Keratinocyte (primary cell): ENCODE measurements at regions not wholly inside any gene's neighbourhood (a gene's known extent, or its start where the extent isn't known, plus 50 kb on each side); places are given as distances from the start of the nearest gene placed in this dataset.

Experiments used
- DNase-seq: peaks from one replicate; pipeline ENCODE4 v3.0.0-alpha.2; 2011; ENCODE audit warnings: low read depth, missing footprints, low spot score
- FAIRE-seq: peaks from 2 replicates; lab custom pipeline; 2011; peaks lifted over from hg19 to GRCh38; lab: Jason Lieb, UNC
- H2AFZ ChIP-seq: 2 replicates; pipeline ENCODE4 v1.6.0; 2012; ENCODE audit warnings: low read length, control low read depth, inconsistent platforms; ENCODE audit not compliant: control insufficient read depth
- H3K27ac ChIP-seq: 2 replicates; pipeline ENCODE4 v1.5.1; 2011; ENCODE audit warnings: low read length; ENCODE audit not compliant: control insufficient read depth, insufficient read depth
- H3K27me3 ChIP-seq: 3 replicates; pipeline ENCODE4 v1.6.0; 2011; ENCODE audit warnings: low read length; ENCODE audit not compliant: control insufficient read depth, insufficient read depth; ENCODE audit errors: extremely low read depth
- H3K36me3 ChIP-seq, 2 experiments: 2 replicates in 1 of 2; 3 replicates in 1 of 2; pipeline ENCODE4 v1.5.1; 2011; ENCODE audit warnings: low read length in 2 of 2, mild to moderate bottlenecking in 1 of 2; ENCODE audit not compliant: control insufficient read depth in 2 of 2, insufficient read depth in 2 of 2; ENCODE audit errors: extremely low read depth in 1 of 2
- H3K4me1 ChIP-seq: 3 replicates; pipeline ENCODE4 v1.5.1; 2011; ENCODE audit warnings: low read length; ENCODE audit not compliant: control insufficient read depth, insufficient read depth; ENCODE audit errors: extremely low read depth
- H3K4me2 ChIP-seq: 3 replicates; pipeline ENCODE4 v1.6.0; 2011; ENCODE audit warnings: low read depth, low read length; ENCODE audit not compliant: control insufficient read depth, insufficient read depth; ENCODE audit errors: extremely low read depth
- H3K4me3 ChIP-seq, 3 experiments: fragments of 200-600 bp in 1 of 3; sonication (generic) in 1 of 3; 2 replicates in 2 of 3; 3 replicates in 1 of 3; pipeline ENCODE4 v1.5.1; 2011 to 2016; ENCODE audit warnings: low read length in 3 of 3, mild to moderate bottlenecking in 3 of 3, control low read depth in 2 of 3, inconsistent platforms in 1 of 3, low read depth in 1 of 3, mixed read lengths in 1 of 3, mixed run types in 1 of 3, moderate library complexity in 1 of 3; ENCODE audit not compliant: control insufficient read depth in 2 of 3, insufficient read depth in 2 of 3; ENCODE audit errors: extremely low read depth in 1 of 3
- H3K79me2 ChIP-seq: 2 replicates; pipeline ENCODE4 v1.6.0; 2012; ENCODE audit warnings: low read length; ENCODE audit not compliant: control insufficient read depth, insufficient read depth
- H3K9ac ChIP-seq: 3 replicates; pipeline ENCODE4 v1.6.0; 2011; ENCODE audit warnings: low read length; ENCODE audit not compliant: control insufficient read depth, insufficient read depth; ENCODE audit errors: extremely low read depth
- H3K9me1 ChIP-seq: 3 replicates; pipeline ENCODE4 v1.6.0; 2011; ENCODE audit warnings: low read length; ENCODE audit not compliant: control insufficient read depth, insufficient read depth; ENCODE audit errors: extremely low read depth
- H3K9me3 ChIP-seq: 2 replicates; pipeline ENCODE4 v1.5.1; 2012; ENCODE audit warnings: low read depth, low read length; ENCODE audit not compliant: control insufficient read depth
- H4K20me1 ChIP-seq: 3 replicates; pipeline ENCODE4 v1.6.0; 2011; ENCODE audit warnings: low read length; ENCODE audit not compliant: control insufficient read depth, insufficient read depth; ENCODE audit errors: extremely low read depth
- EZH2 ChIP-seq: IDR thresholded peaks from one replicate; pipeline ENCODE4 v1.6.1; 2012; ENCODE audit warnings: inconsistent platforms, mild to moderate bottlenecking, low read length, moderate library complexity
- dilution Hi-C: fragments of 300-500 bp; cut with MboI; formaldehyde crosslinking; loops from one replicate; pipeline ENCODE4 v1.7.0; 2020; ENCODE audit warnings: low sequenced_read_pairs; ENCODE audit not compliant: extremely low pct_ligation_motif_present
- TF ChIP-seq, protein P1 (sequence below), 3 experiments: IDR thresholded peaks in 1 of 3; conservative IDR thresholded peaks in 1 of 3; optimal IDR thresholded peaks in 1 of 3; 2 replicates in 2 of 3; 3 replicates in 1 of 3; pipeline versions ENCODE3 to v1.5.1; 2011; ENCODE audit warnings: low read length in 3 of 3, mild to moderate bottlenecking in 3 of 3, moderate library complexity in 2 of 3, control low read depth in 1 of 3, inconsistent platforms in 1 of 3; ENCODE audit not compliant: insufficient read depth in 2 of 3; ENCODE audit errors: extremely low read depth in 1 of 3

DNA sequence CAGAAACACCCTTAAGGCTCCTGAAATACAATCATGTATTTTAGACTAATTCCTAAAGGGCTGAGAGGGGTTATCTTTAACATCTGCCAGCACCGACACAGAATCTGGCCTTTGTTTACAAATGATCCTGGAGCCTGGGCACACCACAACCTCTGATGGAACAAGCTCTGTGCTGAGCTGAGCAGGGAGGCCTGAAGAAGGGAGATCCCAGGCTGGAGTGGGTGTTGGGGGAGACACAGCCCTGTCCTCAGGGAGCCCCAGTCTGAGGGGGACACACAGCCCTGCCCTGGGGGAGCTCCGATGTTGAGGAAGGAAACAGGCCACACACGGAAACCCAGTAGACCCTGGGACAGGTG, 130.5 kb downstream of the VEGFA start:
- dilution Hi-C loops = no loop called here
- no peak for TF ChIP-seq EZH2
- TF ChIP-seq, protein P1, sequence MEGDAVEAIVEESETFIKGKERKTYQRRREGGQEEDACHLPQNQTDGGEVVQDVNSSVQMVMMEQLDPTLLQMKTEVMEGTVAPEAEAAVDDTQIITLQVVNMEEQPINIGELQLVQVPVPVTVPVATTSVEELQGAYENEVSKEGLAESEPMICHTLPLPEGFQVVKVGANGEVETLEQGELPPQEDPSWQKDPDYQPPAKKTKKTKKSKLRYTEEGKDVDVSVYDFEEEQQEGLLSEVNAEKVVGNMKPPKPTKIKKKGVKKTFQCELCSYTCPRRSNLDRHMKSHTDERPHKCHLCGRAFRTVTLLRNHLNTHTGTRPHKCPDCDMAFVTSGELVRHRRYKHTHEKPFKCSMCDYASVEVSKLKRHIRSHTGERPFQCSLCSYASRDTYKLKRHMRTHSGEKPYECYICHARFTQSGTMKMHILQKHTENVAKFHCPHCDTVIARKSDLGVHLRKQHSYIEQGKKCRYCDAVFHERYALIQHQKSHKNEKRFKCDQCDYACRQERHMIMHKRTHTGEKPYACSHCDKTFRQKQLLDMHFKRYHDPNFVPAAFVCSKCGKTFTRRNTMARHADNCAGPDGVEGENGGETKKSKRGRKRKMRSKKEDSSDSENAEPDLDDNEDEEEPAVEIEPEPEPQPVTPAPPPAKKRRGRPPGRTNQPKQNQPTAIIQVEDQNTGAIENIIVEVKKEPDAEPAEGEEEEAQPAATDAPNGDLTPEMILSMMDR (optimal IDR thresholded peaks at IDR 0.05 in 1 of 3, IDR thresholded peaks at IDR 0.05 in 1 of 3, conservative IDR thresholded peaks at IDR 0.05 in 1 of 3; ENCODE audit: extremely low read depth in 1 of 3, insufficient read depth in 2 of 3, low read length in 3 of 3) = no peak
- Histone ChIP-seq H2AFZ (no peak overlapping the region), H3K9me3 (no peaks in the 10 kb centered on the region), H3K27me3 (no peaks in the 10 kb centered on the region), H3K36me3 (no peaks in the 10 kb centered on the region), H3K9ac (no peak overlapping the region), H4K20me1 (no peaks in the 10 kb centered on the region), H3K4me3 (no peak overlapping the region), H3K9me1 (no peaks in the 10 kb centered on the region), H3K27ac (no peak overlapping the region), H3K4me2 (no peak overlapping the region), H3K4me1 (no peaks in the 10 kb centered on the region), H3K79me2 (no peaks in the 10 kb centered on the region)
- DNase-seq (no peak), FAIRE-seq (no peak)

DNA sequence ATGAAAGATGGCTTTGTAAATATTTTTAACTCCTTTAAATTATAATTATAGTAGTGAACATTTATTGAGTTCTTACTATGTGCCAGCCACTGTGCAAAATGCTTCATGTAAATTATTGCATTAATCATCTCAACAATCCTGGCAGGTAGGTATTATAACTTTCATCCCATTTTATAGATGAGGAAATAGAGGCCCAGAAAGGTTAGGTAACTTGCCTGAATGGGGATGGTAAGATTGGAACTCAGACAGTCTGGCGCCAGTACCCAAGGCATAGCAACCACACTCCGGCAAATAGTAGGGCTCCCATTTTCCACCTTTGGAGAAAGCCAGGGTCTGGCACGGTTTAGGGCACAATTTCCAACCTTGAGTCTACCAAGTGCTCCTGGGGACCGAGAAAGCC, 129.8 kb downstream of the VEGFA start:
- Histone ChIP-seq H3K4me3 (no peak overlapping the region), H3K4me1 (no peaks in the 10 kb centered on the region), H3K36me3 (no peaks in the 10 kb centered on the region), H3K27ac (no peak overlapping the region), H3K4me2 (no peak overlapping the region), H3K9ac (no peak overlapping the region), H3K9me1 (no peaks in the 10 kb centered on the region), H4K20me1 (no peaks in the 10 kb centered on the region), H3K27me3 (no peaks in the 10 kb centered on the region), H3K79me2 (no peaks in the 10 kb centered on the region), H2AFZ (no peak overlapping the region), H3K9me3 (no peaks in the 10 kb centered on the region)
- no peak for TF ChIP-seq EZH2
- TF ChIP-seq, protein P1 (optimal IDR thresholded peaks at IDR 0.05 in 1 of 3, IDR thresholded peaks at IDR 0.05 in 1 of 3, conservative IDR thresholded peaks at IDR 0.05 in 1 of 3; ENCODE audit: extremely low read depth in 1 of 3, insufficient read depth in 2 of 3, low read length in 3 of 3) = no peak
- FAIRE-seq (no peak), DNase-seq (no peak)
- dilution Hi-C loops = no loop called here
